PC-3 (cell line): ENCODE measurements at regions not wholly inside any gene's neighbourhood (a gene's known extent, or its start where the extent isn't known, plus 50 kb on each side); places are given as distances from the start of the nearest gene placed in this dataset.

ENCODE experiments used
- ATAC-seq: fragments of 200-7000 bp; cut with Tn5 transposase; 2 replicates; pipeline ENCODE4 v1.9.1; 2020; ENCODE audit warnings: mild to moderate bottlenecking, moderate library complexity
- BruUV-seq: library from RNA; stranded (reverse); fragments of 400-500 nt; replicated peaks from 2 replicates; lab custom pipeline; 2021; lab: Mats Ljungman, UMichigan
- CTCF ChIA-PET: fragments of 300-600 bp; sonication (Branson Sonifier 250); formaldehyde crosslinking; loops from one replicate; lab custom pipeline; 2022; ENCODE audit warnings: antibody characterized with exemption; lab: Charles Lee
- POLR2A ChIA-PET: fragments of 300-600 bp; sonication (Branson Sonifier 250); formaldehyde crosslinking; loops from one replicate; lab custom pipeline; 2022; ENCODE audit warnings: antibody characterized with exemption; ENCODE audit not compliant: unreplicated experiment; lab: Charles Lee
- DNase-seq: peaks from one replicate; pipeline ENCODE4 v3.0.0-alpha.2; 2015
- H2AFZ ChIP-seq: fragments of 300-600 bp; sonication (generic); 2 replicates; pipeline ENCODE4 v1.6.0; 2016; ENCODE audit warnings: antibody characterized with exemption, low read length
- H3F3A ChIP-seq: fragments of 300-600 bp; sonication (generic); one replicate; pipeline ENCODE4 v1.6.0; 2017; ENCODE audit warnings: antibody characterized with exemption, low read length, control low read depth, mild to moderate bottlenecking; ENCODE audit not compliant: unreplicated experiment
- H3K27ac ChIP-seq: fragments of 300-600 bp; sonication (generic); 2 replicates; pipeline ENCODE4 v1.5.1; 2016; ENCODE audit warnings: mild to moderate bottlenecking, low read length
- H3K27me3 ChIP-seq: fragments of 300-600 bp; sonication (generic); 2 replicates; pipeline ENCODE4 v1.6.1; 2016; ENCODE audit warnings: low read length, mixed read lengths
- H3K36me3 ChIP-seq: fragments of 300-600 bp; sonication (generic); 2 replicates; pipeline ENCODE4 v1.6.1; 2016; ENCODE audit warnings: low read depth, mixed run types, low read length, mixed read lengths
- H3K4me1 ChIP-seq: fragments of 300-600 bp; sonication (generic); 2 replicates; pipeline ENCODE4 v1.5.1; 2016; ENCODE audit warnings: low read length; ENCODE audit not compliant: insufficient read depth
- H3K4me2 ChIP-seq: fragments of 300-600 bp; sonication (generic); 2 replicates; pipeline ENCODE4 v1.6.0; 2016; ENCODE audit warnings: low read length
- H3K4me3 ChIP-seq: fragments of 300-600 bp; sonication (generic); 2 replicates; pipeline ENCODE4 v1.5.1; 2016; ENCODE audit warnings: mild to moderate bottlenecking, low read length, mixed read lengths
- H3K79me2 ChIP-seq: fragments of 300-600 bp; sonication (generic); 2 replicates; pipeline ENCODE4 v1.6.1; 2017; ENCODE audit warnings: low read length, mixed read lengths
- H3K9ac ChIP-seq: fragments of 300-600 bp; sonication (generic); 2 replicates; pipeline ENCODE4 v1.6.0; 2016; ENCODE audit warnings: mild to moderate bottlenecking, low read length
- H3K9me2 ChIP-seq: fragments of 300-600 bp; sonication (generic); replicated peaks from 2 replicates; pipeline ENCODE4 v1.6.1; 2016; ENCODE audit warnings: mixed run types, low read length, mixed read lengths
- H3K9me3 ChIP-seq: fragments of 300-600 bp; sonication (generic); 2 replicates; pipeline ENCODE4 v1.6.1; 2016; ENCODE audit warnings: low read length, mixed read lengths
- H4K20me1 ChIP-seq: fragments of 300-600 bp; sonication (generic); 2 replicates; pipeline ENCODE4 v1.6.1; 2016; ENCODE audit warnings: low read length, mixed read lengths
- CTCF ChIP-seq: fragments of 300-600 bp; sonication (generic); conservative IDR thresholded peaks from 2 replicates; pipeline ENCODE4 v1.5.1; 2017; ENCODE audit warnings: antibody characterized with exemption, low read depth, mild to moderate bottlenecking, low read length
- EZH2 ChIP-seq: fragments of 300-600 bp; sonication (generic); IDR thresholded peaks from one replicate; pipeline ENCODE4 v1.6.1; 2017; ENCODE audit warnings: antibody characterized with exemption, mild to moderate bottlenecking, low read length; ENCODE audit not compliant: unreplicated experiment
- EZH2phosphoT487 ChIP-seq: fragments of 300-600 bp; sonication (generic); IDR thresholded peaks from 2 replicates; pipeline ENCODE4 v1.6.1; 2018; ENCODE audit warnings: mild to moderate bottlenecking, antibody characterized with exemption, low read length, borderline replicate concordance
- intact Hi-C: fragments of 100-400 bp; cut with micrococcal nuclease; formaldehyde crosslinking; loops from 2 replicates; pipeline ENCODE4 v1.9.0; 2023

GRCh38 chr16:85415196-85416090 is 197.7 kb upstream of the GSE1 start:
- Histone ChIP-seq H3K9me2 (no peaks in the 10 kb centered on the region), H3F3A (no peaks in the 10 kb centered on the region), H3K36me3 (no peaks in the 10 kb centered on the region), H4K20me1 (no peaks in the 10 kb centered on the region), H3K9me3 (no peaks in the 10 kb centered on the region), H3K4me2 (no peak overlapping the region), H3K27me3 (no peaks in the 10 kb centered on the region), H3K9ac (no peak overlapping the region), H3K4me3 (no peak overlapping the region), H3K79me2 (no peaks in the 10 kb centered on the region), H3K27ac (no peak overlapping the region), H3K4me1 (no peaks in the 10 kb centered on the region), H2AFZ (0 out of 2 replicates have a peak overlapping the region, but pooled peaks have one; percentile 57)
- no peak for TF ChIP-seq CTCF
- no peak for TF ChIP-seq EZH2
- TF ChIP-seq EZH2phosphoT487 = no peak
- ChIA-PET POLR2A (no interaction called here), CTCF (interaction anchor here (0.6 to 0.7 kb wide), 6 partner anchors 16 to 200 kb away, joined by 3 to 7 read pairs (median 4); partner anchors contain the start of gene GSE1)
- intact Hi-C loops = no loop called here
- BruUV-seq = no TSS peak
- no peak for DNase-seq
- ATAC-seq = no peak

DNA sequence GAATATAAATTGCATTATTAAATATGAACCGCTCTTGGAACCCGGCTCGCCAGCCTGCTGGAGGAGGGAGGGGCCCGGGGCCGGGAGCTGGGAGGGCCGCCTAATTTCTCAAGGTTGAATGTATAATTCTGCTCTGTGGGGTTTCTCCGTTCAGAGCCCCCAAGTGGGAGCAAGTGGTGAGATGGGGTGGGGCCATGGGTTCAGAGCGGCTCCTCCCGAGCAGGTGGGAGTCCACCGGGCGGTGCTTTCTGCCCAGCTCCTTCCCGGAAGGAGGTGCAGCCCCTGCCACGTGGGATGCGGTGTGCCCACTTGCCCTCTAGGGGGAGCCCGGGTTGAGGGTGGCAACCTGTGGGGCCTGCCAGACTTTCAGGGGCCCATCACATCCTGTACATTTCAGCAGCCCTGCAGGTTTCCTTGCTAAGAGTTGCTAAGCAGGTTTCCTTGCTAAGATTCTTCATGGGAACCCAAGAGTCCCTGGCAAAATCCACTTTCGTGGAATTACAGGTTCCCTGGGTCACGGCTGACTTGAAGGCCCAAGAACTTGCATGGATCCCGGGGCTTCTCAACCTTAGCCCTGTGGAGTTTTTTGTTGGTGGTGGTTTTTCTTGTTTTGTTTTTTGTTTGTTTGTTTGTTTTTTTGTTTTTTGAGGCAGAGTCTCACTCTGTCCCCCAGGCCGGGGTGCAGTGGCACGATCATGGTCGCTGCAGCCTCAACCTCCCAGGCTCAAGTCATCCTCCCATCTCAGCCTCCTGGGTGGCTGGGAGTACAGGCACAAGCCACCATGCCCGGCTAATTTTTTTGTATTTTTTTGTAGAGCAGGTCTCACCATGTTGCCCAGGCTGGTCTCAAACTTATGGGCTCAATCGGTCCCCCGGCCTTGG is 196.7 kb upstream of the GSE1 start:
- H3K27me3 ChIP-seq = no peaks in the 10 kb centered on the region
- H3K9me3 ChIP-seq = no peaks in the 10 kb centered on the region
- no peak overlapping the region for H3K27ac ChIP-seq
- H3F3A ChIP-seq = no peaks in the 10 kb centered on the region
- no peak overlapping the region; the same call in 1 of the 2 replicates for H3K4me3 ChIP-seq
- H2AFZ ChIP-seq = peak overlapping the region; percentile 57; the same call in 1 of the 2 replicates
- POLR2A ChIA-PET = no interaction called here
- DNase-seq (peak; percentile 71), ATAC-seq (peak; percentile 74)
- H3K4me2 ChIP-seq = peak overlapping the region; percentile 39; the same call in 1 of the 2 replicates
- intact Hi-C loops = no loop called here
- no peaks in the 10 kb centered on the region for H3K36me3 ChIP-seq
- CTCF ChIA-PET = interaction anchor here (0.6 to 0.7 kb wide), 6 partner anchors 15 to 199 kb away, joined by 3 to 7 read pairs (median 4); partner anchors contain the start of gene GSE1
- no peaks in the 10 kb centered on the region for H4K20me1 ChIP-seq
- TF ChIP-seq CTCF (peak; percentile 68), EZH2phosphoT487 (no peak)
- H3K9ac ChIP-seq = no peak overlapping the region
- BruUV-seq = no TSS peak
- no peaks in the 10 kb centered on the region for H3K4me1 ChIP-seq
- H3K9me2 ChIP-seq = no peaks in the 10 kb centered on the region
- no peaks in the 10 kb centered on the region for H3K79me2 ChIP-seq
